IPS-20b (cell line): ENCODE measurements at regions not wholly inside any gene's neighbourhood (a gene's known extent, or its start where the extent isn't known, plus 50 kb on each side); places are given as distances from the start of the nearest gene placed in this dataset.

ENCODE experiments used
- H3K27ac ChIP-seq: one replicate; pipeline ENCODE4 v1.5.1; 2013; ENCODE audit warnings: low read length
- H3K27me3 ChIP-seq: 2 replicates; pipeline ENCODE4 v1.6.1; 2013; ENCODE audit warnings: mild to moderate bottlenecking, low read length, inconsistent platforms; ENCODE audit not compliant: insufficient read depth
- H3K36me3 ChIP-seq: 2 replicates; pipeline ENCODE4 v1.6.1; 2013; ENCODE audit warnings: low read depth, mild to moderate bottlenecking, inconsistent platforms, low read length, moderate library complexity; ENCODE audit not compliant: insufficient read depth
- H3K4me1 ChIP-seq: 2 replicates; pipeline ENCODE4 v1.6.1; 2013; ENCODE audit warnings: mild to moderate bottlenecking, control low read depth, inconsistent platforms, low read length, moderate library complexity; ENCODE audit not compliant: insufficient read depth
- H3K4me3 ChIP-seq: 2 replicates; pipeline ENCODE4 v1.5.1; 2013; ENCODE audit warnings: mild to moderate bottlenecking, low read length, inconsistent platforms
- H3K9ac ChIP-seq: 2 replicates; pipeline ENCODE4 v1.6.1; 2013; ENCODE audit warnings: low read depth, mild to moderate bottlenecking, inconsistent platforms, low read length, moderate library complexity
- H3K9me3 ChIP-seq: 2 replicates; pipeline ENCODE4 v1.6.1; 2013; ENCODE audit warnings: mild to moderate bottlenecking, low read depth, low read length, inconsistent platforms; ENCODE audit not compliant: insufficient read depth

GRCh38 chr4:10203851-10204250, 87.3 kb upstream of the WDR1 start:
- Histone ChIP-seq H3K27ac (no peak overlapping the region), H3K36me3 (no peaks in the 10 kb centered on the region), H3K9me3 (no peaks in the 10 kb centered on the region), H3K27me3 (no peaks in the 10 kb centered on the region), H3K9ac (no peak overlapping the region), H3K4me1 (no peaks in the 10 kb centered on the region), H3K4me3 (no peak overlapping the region)

GRCh38 chr4:10201381-10202223, 85.0 kb upstream of the WDR1 start:
- no peak overlapping the region for H3K27ac ChIP-seq
- H3K9me3 ChIP-seq, result no peaks in the 10 kb centered on the region
- no peaks in the 10 kb centered on the region for H3K4me1 ChIP-seq

GRCh38 chr4:10200869-10201268, 84.3 kb upstream of the WDR1 start:
- H3K9ac ChIP-seq, result no peak overlapping the region
- H3K36me3 ChIP-seq, result no peaks in the 10 kb centered on the region
- no peak overlapping the region for H3K27ac ChIP-seq
- H3K4me3 ChIP-seq, result no peak overlapping the region
- H3K9me3 ChIP-seq, result no peaks in the 10 kb centered on the region
- H3K27me3 ChIP-seq, result no peaks in the 10 kb centered on the region
- H3K4me1 ChIP-seq, result no peaks in the 10 kb centered on the region

More at GRCh38 chr4:10201381-10202223, 85.0 kb upstream of the WDR1 start:
- H3K36me3 ChIP-seq, result no peaks in the 10 kb centered on the region
- no peak overlapping the region for H3K9ac ChIP-seq
- H3K27me3 ChIP-seq, result no peaks in the 10 kb centered on the region
- H3K4me3 ChIP-seq, result no peak overlapping the region

GRCh38 chr4:10198365-10198764, 81.8 kb upstream of the WDR1 start:
- H3K4me3 ChIP-seq, result no peak overlapping the region
- no peak overlapping the region for H3K27ac ChIP-seq

GRCh38 chr4:10197952-10198351, 81.4 kb upstream of the WDR1 start:
- Histone ChIP-seq H3K9me3 (no peaks in the 10 kb centered on the region), H3K27ac (no peak overlapping the region), H3K4me3 (no peak overlapping the region), H3K9ac (no peak overlapping the region), H3K36me3 (no peaks in the 10 kb centered on the region), H3K27me3 (no peaks in the 10 kb centered on the region), H3K4me1 (no peaks in the 10 kb centered on the region)

More at GRCh38 chr4:10198365-10198764, 81.8 kb upstream of the WDR1 start:
- Histone ChIP-seq H3K4me1 (no peaks in the 10 kb centered on the region), H3K36me3 (no peaks in the 10 kb centered on the region), H3K9ac (no peak overlapping the region), H3K27me3 (no peaks in the 10 kb centered on the region), H3K9me3 (no peaks in the 10 kb centered on the region)

- no peaks in the 10 kb centered on the region for H3K27me3 ChIP-seq
- no peaks in the 10 kb centered on the region for H3K36me3 ChIP-seq
- no peak overlapping the region for H3K9ac ChIP-seq
- H3K27ac ChIP-seq, result no peak overlapping the region
- H3K4me1 ChIP-seq, result no peaks in the 10 kb centered on the region
- H3K9me3 ChIP-seq, result no peaks in the 10 kb centered on the region
- no peak overlapping the region for H3K4me3 ChIP-seq
Observed at GRCh38 chr4:10196191-10196590, 79.6 kb upstream of the WDR1 start.

GRCh38 chr4:10192331-10192730, 75.7 kb upstream of the WDR1 start:
- Histone ChIP-seq H3K36me3 (no peaks in the 10 kb centered on the region), H3K9me3 (no peaks in the 10 kb centered on the region), H3K4me3 (no peak overlapping the region), H3K27ac (no peak overlapping the region), H3K4me1 (no peaks in the 10 kb centered on the region), H3K9ac (no peak overlapping the region), H3K27me3 (no peaks in the 10 kb centered on the region)

- no peaks in the 10 kb centered on the region for H3K4me1 ChIP-seq
- no peaks in the 10 kb centered on the region for H3K36me3 ChIP-seq
- no peak overlapping the region for H3K27ac ChIP-seq
- H3K9ac ChIP-seq, result no peak overlapping the region
- H3K27me3 ChIP-seq, result no peaks in the 10 kb centered on the region
- H3K9me3 ChIP-seq, result no peaks in the 10 kb centered on the region
- no peak overlapping the region for H3K4me3 ChIP-seq
Observed at GRCh38 chr4:10188400-10189004, 71.9 kb upstream of the WDR1 start.

- Histone ChIP-seq H3K9me3 (no peaks in the 10 kb centered on the region), H3K4me1 (no peaks in the 10 kb centered on the region), H3K9ac (no peak overlapping the region), H3K36me3 (no peaks in the 10 kb centered on the region), H3K4me3 (no peak overlapping the region), H3K27me3 (no peaks in the 10 kb centered on the region), H3K27ac (no peak overlapping the region)
Observed at GRCh38 chr4:10186228-10187214, 69.9 kb upstream of the WDR1 start.

GRCh38 chr4:10185518-10186227, 69.1 kb upstream of the WDR1 start:
- no peak overlapping the region for H3K27ac ChIP-seq
- no peak overlapping the region for H3K4me3 ChIP-seq
- H3K9ac ChIP-seq, result no peak overlapping the region
- no peaks in the 10 kb centered on the region for H3K36me3 ChIP-seq
- H3K27me3 ChIP-seq, result no peaks in the 10 kb centered on the region
- no peaks in the 10 kb centered on the region for H3K4me1 ChIP-seq
- no peaks in the 10 kb centered on the region for H3K9me3 ChIP-seq

- Histone ChIP-seq H3K9me3 (no peaks in the 10 kb centered on the region), H3K27ac (no peak overlapping the region), H3K27me3 (no peaks in the 10 kb centered on the region), H3K4me1 (no peaks in the 10 kb centered on the region), H3K4me3 (no peak overlapping the region), H3K36me3 (no peaks in the 10 kb centered on the region), H3K9ac (no peak overlapping the region)
Observed at GRCh38 chr4:10184501-10184938, 67.9 kb upstream of the WDR1 start.
